H9 (cell line): ENCODE measurements at regions not wholly inside any gene's neighbourhood (a gene's known extent, or its start where the extent isn't known, plus 50 kb on each side); places are given as distances from the start of the nearest gene placed in this dataset.
A peak's percentile ranks its signal among the peaks of the same experiment; 100 is the strongest.

Experiments used
- DNase-seq: peaks from one replicate; pipeline ENCODE4 v3.0.0-alpha.2; 2017
- H2AFZ ChIP-seq: one replicate; pipeline ENCODE4 v1.6.1; 2013; ENCODE audit warnings: mild to moderate bottlenecking, low read length, control low read depth, moderate library complexity
- H2AK5ac ChIP-seq: 2 replicates; pipeline ENCODE4 v1.6.1; 2013; ENCODE audit warnings: low read length, control low read depth, mixed read lengths; ENCODE audit not compliant: insufficient read length
- H2BK120ac ChIP-seq: one replicate; pipeline ENCODE4 v1.6.1; 2013; ENCODE audit warnings: low read depth, mild to moderate bottlenecking, low read length, control low read depth, inconsistent platforms; ENCODE audit not compliant: poor library complexity, severe bottlenecking
- H2BK12ac ChIP-seq: 2 replicates; pipeline ENCODE4 v1.6.1; 2013; ENCODE audit warnings: low read length, control low read depth, mixed read lengths, low read depth; ENCODE audit not compliant: insufficient read length
- H2BK15ac ChIP-seq: 2 replicates; pipeline ENCODE4 v1.6.1; 2013; ENCODE audit warnings: low read depth, low read length, control low read depth
- H2BK20ac ChIP-seq: one replicate; pipeline ENCODE4 v1.6.1; 2013; ENCODE audit warnings: low read depth, mild to moderate bottlenecking, low read length, control low read depth, inconsistent platforms; ENCODE audit not compliant: poor library complexity, severe bottlenecking
- H2BK5ac ChIP-seq: 2 replicates; pipeline ENCODE4 v1.6.1; 2013; ENCODE audit warnings: low read length, control low read depth, mixed read lengths; ENCODE audit not compliant: insufficient read length
- H3K14ac ChIP-seq: 2 replicates; pipeline ENCODE4 v1.6.1; 2013; ENCODE audit warnings: low read length, control low read depth; ENCODE audit not compliant: insufficient read depth
- H3K18ac ChIP-seq: 2 replicates; pipeline ENCODE4 v1.6.1; 2013; ENCODE audit warnings: low read depth, mild to moderate bottlenecking, mixed read lengths, low read length, control low read depth; ENCODE audit not compliant: insufficient read length
- H3K23ac ChIP-seq: 2 replicates; pipeline ENCODE4 v1.6.1; 2013; ENCODE audit warnings: low read length, control low read depth, mixed read lengths, low read depth; ENCODE audit not compliant: insufficient read length
- H3K23me2 ChIP-seq: 2 replicates; pipeline ENCODE4 v1.6.1; 2013; ENCODE audit warnings: low read depth, mild to moderate bottlenecking, mixed read lengths, low read length, control low read depth; ENCODE audit not compliant: insufficient read length, poor library complexity, severe bottlenecking
- H3K27ac ChIP-seq: 2 replicates; pipeline ENCODE4 v1.5.1; 2013; ENCODE audit warnings: low read length, control low read depth, mixed read lengths, low read depth; ENCODE audit not compliant: insufficient read length
- H3K27me3 ChIP-seq: 2 replicates; pipeline ENCODE4 v1.6.1; 2013; ENCODE audit warnings: low read length, control low read depth, inconsistent platforms; ENCODE audit not compliant: insufficient read depth
- H3K4ac ChIP-seq: 2 replicates; pipeline ENCODE4 v1.6.1; 2013; ENCODE audit warnings: low read depth, mild to moderate bottlenecking, control low read depth, inconsistent platforms, low read length, moderate library complexity
- H3K4me1 ChIP-seq: 2 replicates; pipeline ENCODE4 v1.6.1; 2013; ENCODE audit warnings: low read length, control low read depth, inconsistent platforms; ENCODE audit not compliant: insufficient read depth
- H3K4me2 ChIP-seq: 2 replicates; pipeline ENCODE4 v1.6.1; 2013; ENCODE audit warnings: low read length, control low read depth, mixed read lengths; ENCODE audit not compliant: insufficient read length, insufficient read depth
- H3K56ac ChIP-seq: 2 replicates; pipeline ENCODE4 v1.6.1; 2013; ENCODE audit warnings: low read depth, mild to moderate bottlenecking, mixed read lengths, low read length, control low read depth; ENCODE audit not compliant: insufficient read length
- H3K79me1 ChIP-seq: 2 replicates; pipeline ENCODE4 v1.6.1; 2013; ENCODE audit warnings: low read depth, mild to moderate bottlenecking, moderate library complexity, low read length, control low read depth, inconsistent platforms; ENCODE audit not compliant: insufficient read depth, poor library complexity, severe bottlenecking
- H3K79me2 ChIP-seq: 2 replicates; pipeline ENCODE4 v1.6.1; 2013; ENCODE audit warnings: low read length, control low read depth, inconsistent platforms; ENCODE audit not compliant: insufficient read depth
- H3K9ac ChIP-seq: 2 replicates; pipeline ENCODE4 v1.6.1; 2013; ENCODE audit warnings: low read length, control low read depth, mixed read lengths; ENCODE audit not compliant: insufficient read length; ENCODE audit errors: extremely low read depth
- H3K9me3 ChIP-seq: one replicate; pipeline ENCODE4 v1.6.1; 2013; ENCODE audit warnings: low read depth, low read length, inconsistent platforms; ENCODE audit not compliant: control insufficient read depth
- H3T11ph ChIP-seq: one replicate; pipeline ENCODE4 v1.6.1; 2013; ENCODE audit warnings: mild to moderate bottlenecking, low read length, control low read depth, inconsistent platforms
- H4K20me1 ChIP-seq: one replicate; pipeline ENCODE4 v1.6.1; 2013; ENCODE audit not compliant: control insufficient read depth, insufficient read length, insufficient read depth
- H4K5ac ChIP-seq: 2 replicates; pipeline ENCODE4 v1.6.1; 2013; ENCODE audit warnings: low read depth, mild to moderate bottlenecking, mixed read lengths, low read length, control low read depth; ENCODE audit not compliant: insufficient read length
- H4K8ac ChIP-seq: replicated peaks from 2 replicates; pipeline ENCODE4 v1.6.1; 2013; ENCODE audit warnings: low read length, control low read depth, mixed read lengths, low read depth; ENCODE audit not compliant: insufficient read length
- H4K91ac ChIP-seq: 2 replicates; pipeline ENCODE4 v1.6.1; 2013; ENCODE audit warnings: low read depth, mild to moderate bottlenecking, moderate library complexity, mixed read lengths, low read length, control low read depth; ENCODE audit not compliant: insufficient read length
- H3K27ac Mint-ChIP-seq, 3 experiments: 2 replicates in 2 of 3; 3 replicates in 1 of 3; pipeline ENCODE4 v1.8.0; 2020 to 2021; ENCODE audit warnings: mixed read lengths in 3 of 3, mild to moderate bottlenecking in 1 of 3, moderate library complexity in 1 of 3
- H3K27me3 Mint-ChIP-seq: 2 replicates; pipeline ENCODE4 v1.8.0; 2021; ENCODE audit warnings: low read depth, mild to moderate bottlenecking, moderate library complexity, mixed read lengths
- H3K36me3 Mint-ChIP-seq, 3 experiments: 2 replicates in 2 of 3; 3 replicates in 1 of 3; pipeline ENCODE4 v1.8.0; 2020 to 2021; ENCODE audit warnings: low read depth in 3 of 3, mixed read lengths in 3 of 3; ENCODE audit not compliant: insufficient read depth in 1 of 3
- H3K4me1 Mint-ChIP-seq, 2 experiments: 2 replicates each; pipeline ENCODE4 v1.8.0; 2020; ENCODE audit warnings: mixed read lengths in 2 of 2
- H3K4me3 Mint-ChIP-seq, 2 experiments: 2 replicates in 1 of 2; 3 replicates in 1 of 2; pipeline ENCODE4 v1.8.0; 2020 to 2021; ENCODE audit warnings: mild to moderate bottlenecking in 2 of 2, mixed read lengths in 2 of 2, moderate library complexity in 1 of 2
- H3K9me3 Mint-ChIP-seq, 2 experiments: 2 replicates in 1 of 2; 3 replicates in 1 of 2; pipeline ENCODE4 v1.8.0; 2020; ENCODE audit warnings: mild to moderate bottlenecking in 2 of 2, mixed read lengths in 2 of 2, moderate library complexity in 1 of 2
- CTCF ChIP-seq: fragments of 200-600 bp; sonication (generic); conservative IDR thresholded peaks from 3 replicates; pipeline ENCODE4 v1.8.0; 2021; ENCODE audit warnings: antibody characterized with exemption, mild to moderate bottlenecking
- WGBS: extraction: QIAGEN DNeasy Blood & Tissue Kit; methylation state at CpG from one replicate; pipeline ENCODE4 v1.1.7; 2013; ENCODE audit warnings: missing lambda C conversion rate, low lambda C conversion rate, mixed read lengths; ENCODE audit not compliant: insufficient read length; ENCODE audit errors: extremely low coverage; 5-methylcytosine and 5-hydroxymethylcytosine counted together

DNA sequence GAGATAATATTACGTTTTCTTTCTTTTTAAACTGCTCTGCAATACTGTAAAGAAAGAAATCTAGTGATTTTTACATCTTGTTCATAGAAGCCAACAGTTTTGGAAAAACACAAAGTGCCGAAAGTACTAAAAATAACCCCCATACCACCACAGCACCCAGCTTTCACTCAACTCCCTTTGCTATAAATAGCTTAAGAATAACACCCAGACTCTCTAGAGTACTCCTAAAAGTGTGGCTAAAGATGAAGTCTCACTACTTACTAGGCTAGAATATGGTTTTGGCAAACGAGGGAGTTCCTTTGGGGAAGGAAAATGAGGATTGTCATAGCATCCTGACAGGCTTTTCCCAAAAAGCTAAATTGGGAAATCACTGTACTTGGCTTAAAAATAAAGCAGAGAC, 151.8 kb upstream of the ANK3 start:
- WGBS, result no CpG with 5 or more reads among the region's 3 CpGs
- H3K27me3 ChIP-seq, result no peaks in the 10 kb centered on the region
- H3K4me1 ChIP-seq, result no peaks in the 10 kb centered on the region
- H3K36me3 Mint-ChIP-seq, result peaks cover 0 to 2% (median 0%) of the 10 kb centered on the region in 3 experiments; a peak in 1 of 7 replicates
- no peaks in the 10 kb centered on the region for H3K9me3 ChIP-seq
- H3K23me2 ChIP-seq, result no peaks in the 10 kb centered on the region
- H2AFZ ChIP-seq, result no peak overlapping the region
- H4K5ac ChIP-seq, result no peak overlapping the region
- no peak overlapping the region for H2AK5ac ChIP-seq
- no peak overlapping the region for H2BK120ac ChIP-seq
- H4K20me1 ChIP-seq, result no peaks in the 10 kb centered on the region
- no peak overlapping the region for H3K14ac ChIP-seq
- no peak overlapping the region for H4K8ac ChIP-seq
- no peak overlapping the region for H3K4me2 ChIP-seq
- H3K27ac ChIP-seq, result no peak overlapping the region
- no peak overlapping the region for H3K4ac ChIP-seq
- no peak overlapping the region for H3K9ac ChIP-seq
- no peak overlapping the region for H4K91ac ChIP-seq
- no peak overlapping the region for H3T11ph ChIP-seq
- H3K23ac ChIP-seq, result no peak overlapping the region
- H3K4me3 Mint-ChIP-seq, result no peak overlapping the region
- no peak for DNase-seq
- no peaks in the 10 kb centered on the region for H3K27me3 Mint-ChIP-seq
- H2BK15ac ChIP-seq, result no peak overlapping the region
- no peaks in the 10 kb centered on the region for H3K9me3 Mint-ChIP-seq
- H3K27ac Mint-ChIP-seq, result peak overlapping the region in 1 of 3 experiments; percentile 72; a peak in 1 of 7 replicates
- no peak overlapping the region for H2BK12ac ChIP-seq
- H3K79me2 ChIP-seq, result no peaks in the 10 kb centered on the region
- H3K56ac ChIP-seq, result no peak overlapping the region
- H3K79me1 ChIP-seq, result no peaks in the 10 kb centered on the region
- TF ChIP-seq CTCF, result no peak
- H3K18ac ChIP-seq, result no peak overlapping the region
- no peak overlapping the region for H2BK5ac ChIP-seq
- H2BK20ac ChIP-seq, result no peak overlapping the region
- H3K4me1 Mint-ChIP-seq, result peaks cover 15 to 36% of the 10 kb centered on the region in 2 experiments
